Liver (tissue), 8 donors: ENCODE measurements at regions not wholly inside any gene's neighbourhood (a gene's known extent, or its start where the extent isn't known, plus 50 kb on each side); places are given as distances from the start of the nearest gene placed in this dataset.

Experiments used
- DNase-seq: peaks from one replicate; pipeline ENCODE4 v3.0.0-alpha.2; 2017; ENCODE audit warnings: low spot score
- H3K27ac ChIP-seq, 2 donors: one replicate each; pipeline ENCODE4 v1.7.0; 2013; ENCODE audit warnings: inconsistent platforms in 2 of 2, low read length in 2 of 2, control low read depth in 1 of 2, low read depth in 1 of 2, mild to moderate bottlenecking in 1 of 2
- H3K27me3 ChIP-seq, 4 donors: one replicate each; pipeline versions ENCODE4 v1.6.1 to v1.7.0; 2013; ENCODE audit warnings: low read length in 3 of 4, inconsistent platforms in 1 of 4, mild to moderate bottlenecking in 1 of 4, moderate library complexity in 1 of 4; ENCODE audit not compliant: control insufficient read depth in 4 of 4, insufficient read depth in 4 of 4
- H3K36me3 ChIP-seq, 4 donors: one replicate each; pipeline versions ENCODE4 v1.6.1 to v1.7.0; 2013; ENCODE audit warnings: low read length in 3 of 4, mild to moderate bottlenecking in 3 of 4, low read depth in 1 of 4, moderate library complexity in 1 of 4; ENCODE audit not compliant: control insufficient read depth in 4 of 4, insufficient read depth in 3 of 4
- H3K4me1 ChIP-seq, 4 donors: one replicate each; pipeline versions ENCODE4 v1.6.1 to v1.7.0; 2013; ENCODE audit warnings: low read length in 3 of 4, mild to moderate bottlenecking in 3 of 4, moderate library complexity in 1 of 4; ENCODE audit not compliant: control insufficient read depth in 4 of 4, insufficient read depth in 4 of 4
- H3K4me3 ChIP-seq, 3 donors: one replicate each; pipeline versions ENCODE4 v1.6.1 to v1.7.0; 2013; ENCODE audit warnings: low read length in 3 of 3, control low read depth in 1 of 3, low read depth in 1 of 3, mild to moderate bottlenecking in 1 of 3
- H3K9ac ChIP-seq, 2 donors: one replicate each; pipeline ENCODE4 v1.7.0; 2013; ENCODE audit warnings: low read length in 2 of 2, mild to moderate bottlenecking in 2 of 2, moderate library complexity in 2 of 2, control low read depth in 1 of 2, low read depth in 1 of 2
- H3K9me3 ChIP-seq, 4 donors: one replicate each; pipeline versions ENCODE4 v1.6.1 to v1.7.0; 2013; ENCODE audit warnings: low read length in 3 of 4; ENCODE audit not compliant: control insufficient read depth in 4 of 4
- EGR1 ChIP-seq, 2 donors: IDR thresholded peaks; 2 replicates each; pipeline ENCODE4 v1.6.1; 2016 to 2018; ENCODE audit warnings: antibody characterized with exemption in 2 of 2, low read depth in 2 of 2
- FOXA1 ChIP-seq: IDR thresholded peaks from 2 replicates; pipeline ENCODE4 v1.6.1; 2016; ENCODE audit warnings: antibody characterized with exemption
- FOXA2 ChIP-seq: IDR thresholded peaks from 2 replicates; pipeline ENCODE4 v1.6.1; 2016; ENCODE audit warnings: antibody characterized with exemption
- GABPA ChIP-seq, 2 donors: IDR thresholded peaks in 1 of 2; conservative IDR thresholded peaks in 1 of 2; 2 replicates each; pipeline ENCODE4 v1.6.1; 2016; ENCODE audit warnings: antibody characterized with exemption in 2 of 2, mild to moderate bottlenecking in 1 of 2, moderate library complexity in 1 of 2
- HNF4A ChIP-seq, 2 donors: conservative IDR thresholded peaks; 2 replicates each; pipeline ENCODE4 v1.6.1; 2016; ENCODE audit warnings: antibody characterized with exemption in 2 of 2, mild to moderate bottlenecking in 2 of 2
- HNF4G ChIP-seq: IDR thresholded peaks from 2 replicates; pipeline ENCODE4 v1.6.1; 2016; ENCODE audit warnings: antibody characterized with exemption
- JUND ChIP-seq, 2 donors: IDR thresholded peaks; 2 replicates each; pipeline ENCODE4 v1.6.1; 2016; ENCODE audit warnings: antibody characterized with exemption in 2 of 2
- NR2F2 ChIP-seq: IDR thresholded peaks from 2 replicates; pipeline ENCODE4 v1.6.1; 2016; ENCODE audit warnings: antibody characterized with exemption
- RAD21 ChIP-seq, 2 donors: IDR thresholded peaks; 2 replicates each; pipeline ENCODE4 v1.6.1; 2016; ENCODE audit warnings: antibody characterized with exemption in 2 of 2, mild to moderate bottlenecking in 2 of 2
- RXRA ChIP-seq, 2 donors: IDR thresholded peaks; 2 replicates each; pipeline ENCODE4 v1.6.1; 2017 to 2018; ENCODE audit warnings: antibody characterized with exemption in 2 of 2, mild to moderate bottlenecking in 1 of 2
- SP1 ChIP-seq: IDR thresholded peaks from 2 replicates; pipeline ENCODE4 v1.6.1; 2018; ENCODE audit warnings: antibody characterized with exemption, mild to moderate bottlenecking
- TAF1 ChIP-seq: conservative IDR thresholded peaks from 2 replicates; pipeline ENCODE4 v1.6.1; 2016; ENCODE audit warnings: antibody characterized with exemption, mild to moderate bottlenecking
- YY1 ChIP-seq: IDR thresholded peaks from 2 replicates; pipeline ENCODE4 v1.6.1; 2016; ENCODE audit warnings: antibody characterized with exemption, mild to moderate bottlenecking
- WGBS: extraction: QIAGEN DNeasy Blood & Tissue Kit; methylation state at CpG from one replicate; pipeline ENCODE4 v1.1.7; 2013; 5-methylcytosine and 5-hydroxymethylcytosine counted together
- TF ChIP-seq, protein P1 (sequence below): IDR thresholded peaks from 2 replicates; pipeline ENCODE4 v1.6.1; 2016; ENCODE audit warnings: antibody characterized with exemption
- TF ChIP-seq, protein P2 (sequence below): fragments of 150-350 bp; IDR thresholded peaks from 2 replicates; pipeline ENCODE4 v1.5.1; 2017; ENCODE audit warnings: improper control_type of control experiment, low read depth, low read length; ENCODE audit not compliant: missing input control
- TF ChIP-seq, protein P3 (sequence below): IDR thresholded peaks from 2 replicates; pipeline ENCODE4 v1.6.1; 2016; ENCODE audit warnings: antibody characterized with exemption
- TF ChIP-seq, protein P4 (sequence below): IDR thresholded peaks from 2 replicates; pipeline ENCODE4 v1.6.1; 2016; ENCODE audit warnings: antibody characterized with exemption, mild to moderate bottlenecking
- TF ChIP-seq, protein P5 (sequence below): IDR thresholded peaks from 2 replicates; pipeline ENCODE4 v1.6.1; 2016; ENCODE audit warnings: antibody characterized with exemption
- donor health status: healthy.
- donor health status: healthy.
- donor health status: healthy.
- donor health status: healthy.
- donor health status: healthy.

DNA sequence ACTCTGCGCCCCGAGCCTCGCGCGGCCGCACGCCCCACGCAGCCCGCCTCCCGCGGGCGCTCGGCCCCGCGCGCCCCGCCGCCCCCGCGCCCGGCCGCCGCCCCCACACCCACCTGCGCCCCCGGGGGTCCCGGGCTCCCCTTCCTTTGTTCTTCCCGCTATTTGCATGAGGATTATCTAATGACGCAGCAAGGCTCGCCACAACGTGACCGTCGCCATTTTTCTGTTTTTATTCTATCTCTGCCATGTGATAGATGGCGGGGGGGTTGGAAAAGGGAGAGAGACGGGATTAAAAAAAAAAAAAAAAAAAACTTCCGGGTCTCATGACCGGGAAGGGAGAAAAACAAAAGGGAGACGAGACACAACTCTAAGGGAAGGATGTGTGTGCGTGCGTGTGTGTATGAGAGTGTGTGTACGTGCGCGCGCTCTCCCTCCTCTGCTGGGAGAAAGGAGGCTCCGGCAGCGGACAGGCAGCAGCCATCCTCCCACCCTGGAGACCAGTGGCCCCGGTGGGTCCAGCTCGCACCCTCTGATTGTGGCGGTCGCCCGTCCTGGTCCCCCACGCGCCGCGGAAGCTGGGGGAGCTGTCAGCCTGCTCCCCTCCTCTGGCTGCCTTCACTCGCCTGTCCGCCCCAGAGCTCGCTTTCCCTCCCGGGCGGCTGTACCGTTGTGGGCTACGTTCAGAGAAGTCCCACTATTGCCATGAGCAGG lies 80.4 kb upstream of the AK4 start:
- peak; percentile 74 for DNase-seq
- H3K4me1 ChIP-seq, result peaks cover 6 to 34% (median 27%) of the 10 kb centered on the region in 4 donors

More for the DNA sequence above, 80.4 kb upstream of the AK4 start:
- H3K36me3 ChIP-seq, result no peaks in the 10 kb centered on the region
- TF ChIP-seq, protein P1, sequence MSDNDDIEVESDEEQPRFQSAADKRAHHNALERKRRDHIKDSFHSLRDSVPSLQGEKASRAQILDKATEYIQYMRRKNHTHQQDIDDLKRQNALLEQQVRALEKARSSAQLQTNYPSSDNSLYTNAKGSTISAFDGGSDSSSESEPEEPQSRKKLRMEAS, result no peak
- TF ChIP-seq JUND (IDR thresholded peaks at IDR 0.05), result no peak
- TF ChIP-seq, protein P2, sequence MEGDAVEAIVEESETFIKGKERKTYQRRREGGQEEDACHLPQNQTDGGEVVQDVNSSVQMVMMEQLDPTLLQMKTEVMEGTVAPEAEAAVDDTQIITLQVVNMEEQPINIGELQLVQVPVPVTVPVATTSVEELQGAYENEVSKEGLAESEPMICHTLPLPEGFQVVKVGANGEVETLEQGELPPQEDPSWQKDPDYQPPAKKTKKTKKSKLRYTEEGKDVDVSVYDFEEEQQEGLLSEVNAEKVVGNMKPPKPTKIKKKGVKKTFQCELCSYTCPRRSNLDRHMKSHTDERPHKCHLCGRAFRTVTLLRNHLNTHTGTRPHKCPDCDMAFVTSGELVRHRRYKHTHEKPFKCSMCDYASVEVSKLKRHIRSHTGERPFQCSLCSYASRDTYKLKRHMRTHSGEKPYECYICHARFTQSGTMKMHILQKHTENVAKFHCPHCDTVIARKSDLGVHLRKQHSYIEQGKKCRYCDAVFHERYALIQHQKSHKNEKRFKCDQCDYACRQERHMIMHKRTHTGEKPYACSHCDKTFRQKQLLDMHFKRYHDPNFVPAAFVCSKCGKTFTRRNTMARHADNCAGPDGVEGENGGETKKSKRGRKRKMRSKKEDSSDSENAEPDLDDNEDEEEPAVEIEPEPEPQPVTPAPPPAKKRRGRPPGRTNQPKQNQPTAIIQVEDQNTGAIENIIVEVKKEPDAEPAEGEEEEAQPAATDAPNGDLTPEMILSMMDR, result no peak
- TF ChIP-seq, protein P3, sequence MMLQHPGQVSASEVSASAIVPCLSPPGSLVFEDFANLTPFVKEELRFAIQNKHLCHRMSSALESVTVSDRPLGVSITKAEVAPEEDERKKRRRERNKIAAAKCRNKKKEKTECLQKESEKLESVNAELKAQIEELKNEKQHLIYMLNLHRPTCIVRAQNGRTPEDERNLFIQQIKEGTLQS, result no peak
- peak; percentile 52 for TF ChIP-seq TAF1
- peak; percentile 95 for TF ChIP-seq YY1
- TF ChIP-seq RAD21 (IDR thresholded peaks at IDR 0.05), result no peak
- TF ChIP-seq RXRA (IDR thresholded peaks at IDR 0.05), result no peak
- TF ChIP-seq EGR1 (IDR thresholded peaks at IDR 0.05; ENCODE audit: low read depth in 2 of 2), result no peak
- TF ChIP-seq GABPA (IDR thresholded peaks at IDR 0.05 in 1 of 2, conservative IDR thresholded peaks at IDR 0.05 in 1 of 2), result peak in 1 of 2 donors; percentile 32
- TF ChIP-seq, protein P4, sequence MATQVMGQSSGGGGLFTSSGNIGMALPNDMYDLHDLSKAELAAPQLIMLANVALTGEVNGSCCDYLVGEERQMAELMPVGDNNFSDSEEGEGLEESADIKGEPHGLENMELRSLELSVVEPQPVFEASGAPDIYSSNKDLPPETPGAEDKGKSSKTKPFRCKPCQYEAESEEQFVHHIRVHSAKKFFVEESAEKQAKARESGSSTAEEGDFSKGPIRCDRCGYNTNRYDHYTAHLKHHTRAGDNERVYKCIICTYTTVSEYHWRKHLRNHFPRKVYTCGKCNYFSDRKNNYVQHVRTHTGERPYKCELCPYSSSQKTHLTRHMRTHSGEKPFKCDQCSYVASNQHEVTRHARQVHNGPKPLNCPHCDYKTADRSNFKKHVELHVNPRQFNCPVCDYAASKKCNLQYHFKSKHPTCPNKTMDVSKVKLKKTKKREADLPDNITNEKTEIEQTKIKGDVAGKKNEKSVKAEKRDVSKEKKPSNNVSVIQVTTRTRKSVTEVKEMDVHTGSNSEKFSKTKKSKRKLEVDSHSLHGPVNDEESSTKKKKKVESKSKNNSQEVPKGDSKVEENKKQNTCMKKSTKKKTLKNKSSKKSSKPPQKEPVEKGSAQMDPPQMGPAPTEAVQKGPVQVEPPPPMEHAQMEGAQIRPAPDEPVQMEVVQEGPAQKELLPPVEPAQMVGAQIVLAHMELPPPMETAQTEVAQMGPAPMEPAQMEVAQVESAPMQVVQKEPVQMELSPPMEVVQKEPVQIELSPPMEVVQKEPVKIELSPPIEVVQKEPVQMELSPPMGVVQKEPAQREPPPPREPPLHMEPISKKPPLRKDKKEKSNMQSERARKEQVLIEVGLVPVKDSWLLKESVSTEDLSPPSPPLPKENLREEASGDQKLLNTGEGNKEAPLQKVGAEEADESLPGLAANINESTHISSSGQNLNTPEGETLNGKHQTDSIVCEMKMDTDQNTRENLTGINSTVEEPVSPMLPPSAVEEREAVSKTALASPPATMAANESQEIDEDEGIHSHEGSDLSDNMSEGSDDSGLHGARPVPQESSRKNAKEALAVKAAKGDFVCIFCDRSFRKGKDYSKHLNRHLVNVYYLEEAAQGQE, result no peak
- no peak for TF ChIP-seq FOXA2
- no peak for TF ChIP-seq FOXA1
- TF ChIP-seq NR2F2, result no peak
- TF ChIP-seq, protein P5, sequence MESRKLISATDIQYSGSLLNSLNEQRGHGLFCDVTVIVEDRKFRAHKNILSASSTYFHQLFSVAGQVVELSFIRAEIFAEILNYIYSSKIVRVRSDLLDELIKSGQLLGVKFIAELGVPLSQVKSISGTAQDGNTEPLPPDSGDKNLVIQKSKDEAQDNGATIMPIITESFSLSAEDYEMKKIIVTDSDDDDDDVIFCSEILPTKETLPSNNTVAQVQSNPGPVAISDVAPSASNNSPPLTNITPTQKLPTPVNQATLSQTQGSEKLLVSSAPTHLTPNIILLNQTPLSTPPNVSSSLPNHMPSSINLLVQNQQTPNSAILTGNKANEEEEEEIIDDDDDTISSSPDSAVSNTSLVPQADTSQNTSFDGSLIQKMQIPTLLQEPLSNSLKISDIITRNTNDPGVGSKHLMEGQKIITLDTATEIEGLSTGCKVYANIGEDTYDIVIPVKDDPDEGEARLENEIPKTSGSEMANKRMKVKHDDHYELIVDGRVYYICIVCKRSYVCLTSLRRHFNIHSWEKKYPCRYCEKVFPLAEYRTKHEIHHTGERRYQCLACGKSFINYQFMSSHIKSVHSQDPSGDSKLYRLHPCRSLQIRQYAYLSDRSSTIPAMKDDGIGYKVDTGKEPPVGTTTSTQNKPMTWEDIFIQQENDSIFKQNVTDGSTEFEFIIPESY, result no peak
- TF ChIP-seq HNF4A (conservative IDR thresholded peaks at IDR 0.05), result no peak
- no peak for TF ChIP-seq HNF4G
- no peak for TF ChIP-seq SP1
- under 1% methylated on average over 61 of the region's 61 CpGs for WGBS
- H3K4me3 ChIP-seq, result peak overlapping the region; percentile 53 to 97 (median 95)
- no peaks in the 10 kb centered on the region for H3K9me3 ChIP-seq
- H3K27me3 ChIP-seq, result no peaks in the 10 kb centered on the region
- peak overlapping the region; percentile 96 to 97 for H3K27ac ChIP-seq
- H3K9ac ChIP-seq, result peak overlapping the region; percentile 84 to 99
